ENCODE measurements at regions not wholly inside any gene's neighbourhood (a gene's known extent, or its start where the extent isn't known, plus 50 kb on each side); places are given as distances from the start of the nearest gene placed in this dataset.

DNA sequence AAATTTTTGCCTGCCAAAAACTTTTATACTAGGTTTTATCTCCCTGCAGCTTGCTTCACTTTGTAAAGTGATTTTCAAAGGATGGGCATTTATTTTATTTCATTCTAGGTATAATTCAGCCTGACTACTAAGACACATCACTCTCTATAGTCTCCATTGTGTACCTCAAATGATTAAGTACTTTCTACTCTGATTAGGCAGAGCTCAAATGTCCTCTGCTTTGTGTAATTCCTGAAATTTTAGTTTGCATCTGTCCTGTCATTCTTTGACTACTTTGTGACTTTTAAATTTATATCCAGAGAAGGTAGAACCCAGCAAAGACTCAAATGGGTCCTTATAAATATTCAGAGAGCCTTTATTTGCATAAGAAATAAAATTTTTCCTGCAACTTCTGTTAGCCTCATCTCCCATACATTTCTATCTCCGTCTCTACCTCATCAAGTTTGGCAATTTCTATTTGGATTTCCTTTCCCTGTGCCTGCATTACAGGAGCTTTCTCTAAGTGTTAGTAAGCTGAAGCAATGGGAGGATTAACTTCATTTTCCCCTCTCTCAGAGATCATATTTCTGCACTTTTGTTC is 1038.0 kb upstream of the ATXN8OS start:
- H3K9me3 ChIP-seq = no peaks in the 10 kb centered on the region
- no peaks in the 10 kb centered on the region for H3K36me3 ChIP-seq
- DNase-seq = no peak
- no peak for ATAC-seq
- no peaks in the 10 kb centered on the region for H3K27me3 ChIP-seq
- no peak for TF ChIP-seq CTCF (IDR thresholded peaks at IDR 0.05)
- no peak overlapping the region for H3K27ac ChIP-seq
- no peak overlapping the region for H3K4me3 ChIP-seq
- intact Hi-C loops (cut with DNase I) = no loop called here
- no peaks in the 10 kb centered on the region for H3K4me1 ChIP-seq

DNA sequence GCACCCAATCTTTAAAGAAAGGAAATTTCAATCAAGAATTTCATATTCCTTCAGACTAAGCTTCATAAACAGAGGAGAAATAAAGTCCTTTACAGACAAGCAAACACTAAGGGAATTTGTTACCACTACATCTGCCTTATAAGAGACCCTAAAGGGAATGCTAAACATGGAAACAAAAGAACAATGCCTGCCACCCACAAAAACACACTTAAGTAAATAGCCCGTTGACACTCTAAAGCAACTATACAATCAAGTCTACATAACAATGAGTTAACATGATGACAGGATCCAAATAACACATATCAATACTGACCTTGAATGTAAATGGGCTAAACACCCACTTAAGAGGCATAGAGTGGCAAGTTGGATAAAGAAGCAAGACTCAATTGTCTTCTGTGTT is 1056.9 kb upstream of the ATXN8OS start:
- Histone ChIP-seq H3K9me3 (peaks cover 7% of the 10 kb centered on the region), H3K4me1 (no peaks in the 10 kb centered on the region), H3K27ac (no peak overlapping the region), H3K36me3 (no peaks in the 10 kb centered on the region), H3K4me3 (no peak overlapping the region), H3K27me3 (no peaks in the 10 kb centered on the region)
- TF ChIP-seq CTCF (IDR thresholded peaks at IDR 0.05) = no peak
- DNase-seq (no peak), ATAC-seq (no peak)
- intact Hi-C loops (cut with DNase I) = no loop called here

GRCh38 chr13:69044629-69045028 is 1063.0 kb upstream of the ATXN8OS start:
- intact Hi-C loops (cut with DNase I) = no loop called here
- Histone ChIP-seq H3K4me1 (no peaks in the 10 kb centered on the region), H3K36me3 (no peaks in the 10 kb centered on the region), H3K4me3 (no peak overlapping the region), H3K27ac (no peak overlapping the region), H3K9me3 (no peaks in the 10 kb centered on the region), H3K27me3 (no peaks in the 10 kb centered on the region)
- DNase-seq (no peak), ATAC-seq (no peak)
- TF ChIP-seq CTCF (IDR thresholded peaks at IDR 0.05) = no peak

- no peak overlapping the region for H3K27ac ChIP-seq
- no peaks in the 10 kb centered on the region for H3K36me3 ChIP-seq
- intact Hi-C loops (cut with DNase I) = no loop called here
- no peaks in the 10 kb centered on the region for H3K9me3 ChIP-seq
- H3K4me1 ChIP-seq = no peaks in the 10 kb centered on the region
- TF ChIP-seq CTCF (IDR thresholded peaks at IDR 0.05) = no peak
- DNase-seq (no peak), ATAC-seq (no peak)
- no peaks in the 10 kb centered on the region for H3K27me3 ChIP-seq
- H3K4me3 ChIP-seq = no peak overlapping the region
These were observed 1066.7 kb upstream of the ATXN8OS start for GRCh38 chr13:69040898-69041297.

- Histone ChIP-seq H3K4me3 (no peak overlapping the region), H3K4me1 (no peaks in the 10 kb centered on the region), H3K27ac (no peak overlapping the region), H3K36me3 (no peaks in the 10 kb centered on the region), H3K9me3 (no peaks in the 10 kb centered on the region), H3K27me3 (no peaks in the 10 kb centered on the region)
- intact Hi-C loops (cut with DNase I) = no loop called here
- DNase-seq (no peak), ATAC-seq (no peak)
- TF ChIP-seq CTCF (IDR thresholded peaks at IDR 0.05) = no peak
These were observed 1071.9 kb upstream of the ATXN8OS start for GRCh38 chr13:69035771-69036170.

GRCh38 chr13:69028936-69029335 is 1078.7 kb upstream of the ATXN8OS start:
- Histone ChIP-seq H3K36me3 (no peaks in the 10 kb centered on the region), H3K27ac (no peak overlapping the region), H3K4me3 (no peak overlapping the region), H3K9me3 (no peaks in the 10 kb centered on the region), H3K4me1 (no peaks in the 10 kb centered on the region), H3K27me3 (no peaks in the 10 kb centered on the region)
- no peak for TF ChIP-seq CTCF (IDR thresholded peaks at IDR 0.05)
- DNase-seq = no peak
- intact Hi-C loops (cut with DNase I) = no loop called here
- ATAC-seq = no peak
